Hepatocyte (in vitro differentiated cells): ENCODE measurements at regions not wholly inside any gene's neighbourhood (a gene's known extent, or its start where the extent isn't known, plus 50 kb on each side); places are given as distances from the start of the nearest gene placed in this dataset.

ENCODE experiments used
- DNase-seq: peaks from one replicate; pipeline ENCODE4 v3.0.0-alpha.2; 2016; ENCODE audit warnings: low spot score
- H2AFZ ChIP-seq: fragments of 200-600 bp; sonication (generic); 2 replicates; pipeline ENCODE4 v1.6.0; 2016; ENCODE audit warnings: antibody characterized with exemption, mild to moderate bottlenecking
- H3K27ac ChIP-seq: fragments of 200-600 bp; sonication (generic); 2 replicates; pipeline ENCODE4 v1.5.1; 2016; ENCODE audit warnings: mild to moderate bottlenecking
- H3K27me3 ChIP-seq: fragments of 200-600 bp; sonication (generic); 2 replicates; pipeline ENCODE4 v1.6.1; 2016
- H3K36me3 ChIP-seq: fragments of 200-600 bp; sonication (generic); replicated peaks from 2 replicates; pipeline ENCODE4 v1.5.1; 2016; ENCODE audit warnings: low read depth; ENCODE audit not compliant: insufficient read depth
- H3K4me1 ChIP-seq: fragments of 200-600 bp; sonication (generic); 2 replicates; pipeline ENCODE4 v1.5.1; 2016; ENCODE audit warnings: mild to moderate bottlenecking, moderate library complexity; ENCODE audit not compliant: insufficient read depth
- H3K4me2 ChIP-seq: fragments of 200-600 bp; sonication (generic); 2 replicates; pipeline ENCODE4 v1.6.0; 2016
- H3K4me3 ChIP-seq: fragments of 200-600 bp; sonication (generic); 2 replicates; pipeline ENCODE4 v1.5.1; 2016; ENCODE audit warnings: mild to moderate bottlenecking
- H3K79me2 ChIP-seq: fragments of 200-600 bp; sonication (generic); 2 replicates; pipeline ENCODE4 v1.6.0; 2017; ENCODE audit warnings: mild to moderate bottlenecking
- H3K9me2 ChIP-seq: fragments of 200-600 bp; sonication (generic); replicated peaks from 2 replicates; pipeline ENCODE4 v1.6.0; 2017; ENCODE audit warnings: mild to moderate bottlenecking; ENCODE audit not compliant: insufficient read depth
- H3K9me3 ChIP-seq: fragments of 200-600 bp; sonication (generic); 2 replicates; pipeline ENCODE4 v1.5.1; 2016; ENCODE audit warnings: low read depth, mild to moderate bottlenecking
- H4K20me1 ChIP-seq: fragments of 200-600 bp; sonication (generic); 2 replicates; pipeline ENCODE4 v1.6.0; 2016; ENCODE audit warnings: mild to moderate bottlenecking; ENCODE audit not compliant: insufficient read depth, poor library complexity, severe bottlenecking
- EZH2 ChIP-seq: fragments of 200-600 bp; sonication (generic); IDR thresholded peaks from 2 replicates; pipeline ENCODE4 v1.6.1; 2016; ENCODE audit warnings: antibody characterized with exemption, mild to moderate bottlenecking, borderline replicate concordance
- EZH2phosphoT487 ChIP-seq: fragments of 200-600 bp; sonication (generic); IDR thresholded peaks from one replicate; pipeline ENCODE4 v1.6.1; 2018; ENCODE audit warnings: antibody characterized with exemption, mild to moderate bottlenecking, low read depth, moderate library complexity; ENCODE audit not compliant: unreplicated experiment, severe bottlenecking
- WGBS: methylation state at CpG from one replicate; pipeline ENCODE4 v1.1.6; 2016; ENCODE audit warnings: low lambda C conversion rate; ENCODE audit errors: missing lambda C conversion rate; 5-methylcytosine and 5-hydroxymethylcytosine counted together
- TF ChIP-seq, protein P1 (sequence below): fragments of 200-600 bp; sonication (generic); IDR thresholded peaks from 2 replicates; pipeline ENCODE4 v1.5.1; 2016; ENCODE audit warnings: antibody characterized with exemption, mild to moderate bottlenecking; ENCODE audit not compliant: poor library complexity

GRCh38 chr2:8257502-8257901 lies 424.4 kb upstream of the ID2 start:
- no peak overlapping the region for H3K4me2 ChIP-seq
- H3K79me2 ChIP-seq, result no peaks in the 10 kb centered on the region
- no peaks in the 10 kb centered on the region for H3K27me3 ChIP-seq
- H4K20me1 ChIP-seq, result no peaks in the 10 kb centered on the region
- no peaks in the 10 kb centered on the region for H3K9me3 ChIP-seq
- no peaks in the 10 kb centered on the region for H3K9me2 ChIP-seq
- no peak for DNase-seq
- no peaks in the 10 kb centered on the region for H3K4me1 ChIP-seq
- TF ChIP-seq EZH2phosphoT487, result no peak
- TF ChIP-seq EZH2, result no peak
- TF ChIP-seq, protein P1, sequence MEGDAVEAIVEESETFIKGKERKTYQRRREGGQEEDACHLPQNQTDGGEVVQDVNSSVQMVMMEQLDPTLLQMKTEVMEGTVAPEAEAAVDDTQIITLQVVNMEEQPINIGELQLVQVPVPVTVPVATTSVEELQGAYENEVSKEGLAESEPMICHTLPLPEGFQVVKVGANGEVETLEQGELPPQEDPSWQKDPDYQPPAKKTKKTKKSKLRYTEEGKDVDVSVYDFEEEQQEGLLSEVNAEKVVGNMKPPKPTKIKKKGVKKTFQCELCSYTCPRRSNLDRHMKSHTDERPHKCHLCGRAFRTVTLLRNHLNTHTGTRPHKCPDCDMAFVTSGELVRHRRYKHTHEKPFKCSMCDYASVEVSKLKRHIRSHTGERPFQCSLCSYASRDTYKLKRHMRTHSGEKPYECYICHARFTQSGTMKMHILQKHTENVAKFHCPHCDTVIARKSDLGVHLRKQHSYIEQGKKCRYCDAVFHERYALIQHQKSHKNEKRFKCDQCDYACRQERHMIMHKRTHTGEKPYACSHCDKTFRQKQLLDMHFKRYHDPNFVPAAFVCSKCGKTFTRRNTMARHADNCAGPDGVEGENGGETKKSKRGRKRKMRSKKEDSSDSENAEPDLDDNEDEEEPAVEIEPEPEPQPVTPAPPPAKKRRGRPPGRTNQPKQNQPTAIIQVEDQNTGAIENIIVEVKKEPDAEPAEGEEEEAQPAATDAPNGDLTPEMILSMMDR, result no peak
- no peak overlapping the region for H2AFZ ChIP-seq
- H3K4me3 ChIP-seq, result no peak overlapping the region
- H3K36me3 ChIP-seq, result no peaks in the 10 kb centered on the region
- H3K27ac ChIP-seq, result no peak overlapping the region
- 64% methylated on average over 4 of the region's 4 CpGs for WGBS

GRCh38 chr2:8258406-8258805 lies 423.4 kb upstream of the ID2 start:
- H3K9me2 ChIP-seq, result no peaks in the 10 kb centered on the region
- no peak for DNase-seq
- 92% methylated on average over 4 of the region's 4 CpGs for WGBS

DNA sequence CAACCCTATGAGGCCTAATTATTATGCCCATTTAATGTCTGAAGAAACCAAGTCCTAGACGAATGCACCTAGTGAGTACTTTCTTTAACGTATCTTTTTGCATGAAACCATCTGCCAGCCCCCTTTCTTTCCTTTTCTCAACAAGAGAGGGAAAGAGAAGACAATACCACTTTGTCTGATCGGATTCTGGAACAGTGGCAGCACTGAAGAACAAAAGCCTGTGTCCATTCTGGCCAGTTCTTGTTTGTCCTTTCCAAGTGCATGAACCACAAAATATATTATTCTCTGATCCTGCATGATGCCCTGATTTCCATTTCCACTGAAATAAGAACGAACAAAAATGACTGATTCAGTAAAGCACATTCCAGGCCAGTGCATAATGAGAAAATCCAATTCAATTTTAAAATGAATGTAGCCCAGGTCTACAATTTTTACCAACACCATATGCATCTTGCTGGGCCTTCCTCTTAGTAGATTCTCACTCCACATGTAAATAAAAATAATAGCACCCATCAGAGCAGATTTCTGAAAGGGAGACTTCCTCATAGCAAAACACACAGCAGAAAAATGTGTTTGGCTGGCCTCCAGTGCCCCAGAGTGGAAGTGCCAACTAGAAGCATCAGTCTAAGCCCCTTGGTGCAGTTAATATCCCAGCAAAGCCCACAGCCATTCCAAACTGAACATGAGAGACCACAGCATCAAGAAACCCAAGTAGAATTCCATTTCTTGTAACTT lies 422.6 kb upstream of the ID2 start:
- Histone ChIP-seq H3K9me2 (no peaks in the 10 kb centered on the region), H4K20me1 (no peaks in the 10 kb centered on the region), H3K27ac (no peak overlapping the region), H3K4me3 (no peak overlapping the region), H3K9me3 (no peaks in the 10 kb centered on the region), H3K27me3 (no peaks in the 10 kb centered on the region), H3K4me2 (no peak overlapping the region), H3K4me1 (no peaks in the 10 kb centered on the region), H3K36me3 (no peaks in the 10 kb centered on the region), H3K79me2 (no peaks in the 10 kb centered on the region), H2AFZ (no peak overlapping the region)
- DNase-seq, result no peak
- WGBS, result 93% methylated on average over 4 of the region's 4 CpGs
- TF ChIP-seq EZH2phosphoT487, result no peak
- TF ChIP-seq EZH2, result no peak
- TF ChIP-seq, protein P1, result no peak

More at GRCh38 chr2:8258406-8258805, 423.4 kb upstream of the ID2 start:
- H3K27me3 ChIP-seq, result no peaks in the 10 kb centered on the region
- no peaks in the 10 kb centered on the region for H4K20me1 ChIP-seq
- H3K4me1 ChIP-seq, result no peaks in the 10 kb centered on the region
- H3K4me3 ChIP-seq, result no peak overlapping the region
- H3K36me3 ChIP-seq, result no peaks in the 10 kb centered on the region
- H3K79me2 ChIP-seq, result no peaks in the 10 kb centered on the region
- TF ChIP-seq EZH2phosphoT487, result no peak
- TF ChIP-seq, protein P1, result no peak
- TF ChIP-seq EZH2, result no peak
- no peak overlapping the region for H2AFZ ChIP-seq
- H3K9me3 ChIP-seq, result no peaks in the 10 kb centered on the region
- no peak overlapping the region for H3K4me2 ChIP-seq
- H3K27ac ChIP-seq, result no peak overlapping the region
